NCI-H510A treated with DMSO at 0.1 percent for 48 hours (cell line): ENCODE measurements at regions not wholly inside any gene's neighbourhood (a gene's known extent, or its start where the extent isn't known, plus 50 kb on each side); places are given as distances from the start of the nearest gene placed in this dataset.
"Not testable (repeated sequence)": the region's sequence is repeated elsewhere in the genome, so short reads cannot be mapped to it uniquely, and the experiment has no call there.

Experiments used
- DNase-seq: peaks from one replicate; lab custom pipeline; 2025; lab: John Stamatoyannopoulos, UW

DNA sequence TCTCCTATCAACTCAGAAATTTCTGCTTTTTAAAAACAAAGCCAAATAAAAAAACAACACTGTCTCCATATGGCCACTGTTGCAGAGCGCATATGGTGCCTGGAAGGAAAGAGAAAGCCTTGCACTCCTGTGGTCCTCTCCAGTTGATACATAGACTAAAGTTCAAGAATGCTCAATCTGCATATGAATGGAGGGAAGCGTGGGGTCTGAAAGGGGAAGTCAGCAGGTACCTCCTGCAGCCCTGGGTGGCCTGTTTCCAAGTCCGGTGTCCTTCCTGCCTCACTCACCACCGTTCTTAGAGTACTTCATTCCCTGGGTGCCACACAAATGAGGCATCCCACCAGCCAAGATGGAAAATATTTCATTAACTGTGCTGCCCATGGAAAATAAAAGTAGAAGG, 138.3 kb upstream of the PALS2 start:
- no peak for DNase-seq

DNA sequence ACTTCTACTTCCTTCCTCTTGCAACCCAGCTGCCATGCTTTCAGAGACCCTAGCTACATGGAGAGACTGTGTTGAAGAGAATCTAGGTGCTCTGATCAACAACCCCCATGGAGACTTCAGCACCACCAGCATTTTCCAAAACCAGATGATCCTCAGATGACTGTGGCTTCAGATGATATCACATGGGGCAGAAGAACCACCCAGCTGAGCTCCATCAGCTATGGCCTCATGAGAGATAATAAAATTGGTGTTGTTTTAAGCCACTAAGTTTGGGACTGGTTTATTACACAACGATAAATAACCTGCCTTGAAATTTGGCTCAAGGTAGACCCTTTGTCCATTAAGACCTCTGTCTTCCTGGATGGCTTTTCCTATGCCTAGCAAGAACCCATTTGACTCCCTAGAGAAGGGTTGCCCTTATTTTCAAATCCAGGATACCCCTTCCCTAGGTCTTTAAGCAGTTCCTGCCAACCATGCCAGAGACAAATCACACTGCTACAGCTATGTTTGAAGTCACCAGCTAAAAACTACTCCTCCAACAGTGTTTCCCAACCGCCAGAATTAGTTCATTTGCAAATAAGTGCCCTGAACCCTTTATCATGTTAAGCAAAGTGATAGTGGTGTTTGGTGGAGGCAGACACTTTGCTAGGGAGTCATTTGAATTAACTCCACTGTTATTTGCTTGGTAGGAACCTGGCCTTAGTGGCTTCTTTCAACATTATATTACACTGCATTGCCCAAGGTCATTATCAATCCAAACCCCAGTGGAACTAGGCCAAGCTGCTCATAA, 136.9 kb upstream of the PALS2 start:
- DNase-seq = no peak

DNA sequence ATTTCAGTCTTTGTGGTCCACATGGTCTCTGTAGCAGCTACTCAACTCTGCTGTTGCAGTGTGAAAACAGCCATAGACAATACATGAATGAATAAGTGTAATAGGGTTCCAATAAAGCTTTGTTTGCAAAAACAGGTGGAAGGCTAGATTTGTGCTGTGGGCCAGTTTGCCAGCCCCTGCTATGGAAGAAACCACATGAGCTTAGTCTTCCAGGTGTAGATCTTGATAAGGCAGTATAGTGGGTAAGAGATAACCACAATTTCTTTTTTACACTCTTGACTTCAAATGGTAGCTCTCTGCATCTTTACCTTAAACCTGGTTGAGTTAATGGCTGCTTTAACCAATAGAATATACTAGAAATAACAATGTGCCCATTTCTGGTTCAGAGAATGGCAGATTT, 135.0 kb upstream of the PALS2 start:
- DNase-seq = no peak

DNA sequence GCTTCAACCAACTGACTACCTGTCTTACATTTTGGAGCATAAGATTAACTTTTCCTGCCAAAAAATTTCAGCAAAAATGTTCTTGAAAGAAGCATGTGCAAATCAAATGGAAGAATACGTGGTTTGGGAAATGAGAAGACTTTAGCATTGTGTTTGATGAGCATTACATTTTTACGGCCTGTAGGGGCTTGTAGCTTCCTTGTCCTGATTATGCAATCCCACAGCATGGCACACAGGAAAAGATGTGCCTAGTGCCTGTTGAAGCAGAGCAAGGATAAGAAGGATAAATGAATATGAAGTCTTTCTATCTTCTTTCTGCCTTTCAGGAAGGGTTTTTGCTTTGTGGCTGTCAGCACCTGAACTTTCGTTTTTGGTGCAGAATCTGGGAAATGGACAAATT, 134.1 kb upstream of the PALS2 start:
- DNase-seq = not testable (repeated sequence)

DNA sequence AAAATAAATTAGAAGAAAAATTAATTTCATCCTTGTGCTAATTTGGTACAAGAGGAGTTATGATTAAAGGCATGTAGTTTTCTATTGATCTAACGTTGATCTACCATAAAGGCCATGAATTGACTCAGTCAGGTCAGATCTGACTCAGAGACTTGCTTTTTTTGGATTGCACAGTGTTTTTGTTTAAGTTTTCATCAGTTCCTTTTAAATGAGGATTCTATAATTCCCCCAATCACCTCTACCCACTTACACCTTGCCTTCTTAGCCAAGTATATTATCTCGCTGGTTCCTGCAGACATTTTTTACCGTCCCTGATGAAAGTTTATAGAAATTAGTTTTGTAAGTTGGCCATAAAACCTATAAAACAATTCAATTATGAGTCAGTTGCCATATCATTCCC, 132.4 kb upstream of the PALS2 start:
- no peak for DNase-seq

DNA sequence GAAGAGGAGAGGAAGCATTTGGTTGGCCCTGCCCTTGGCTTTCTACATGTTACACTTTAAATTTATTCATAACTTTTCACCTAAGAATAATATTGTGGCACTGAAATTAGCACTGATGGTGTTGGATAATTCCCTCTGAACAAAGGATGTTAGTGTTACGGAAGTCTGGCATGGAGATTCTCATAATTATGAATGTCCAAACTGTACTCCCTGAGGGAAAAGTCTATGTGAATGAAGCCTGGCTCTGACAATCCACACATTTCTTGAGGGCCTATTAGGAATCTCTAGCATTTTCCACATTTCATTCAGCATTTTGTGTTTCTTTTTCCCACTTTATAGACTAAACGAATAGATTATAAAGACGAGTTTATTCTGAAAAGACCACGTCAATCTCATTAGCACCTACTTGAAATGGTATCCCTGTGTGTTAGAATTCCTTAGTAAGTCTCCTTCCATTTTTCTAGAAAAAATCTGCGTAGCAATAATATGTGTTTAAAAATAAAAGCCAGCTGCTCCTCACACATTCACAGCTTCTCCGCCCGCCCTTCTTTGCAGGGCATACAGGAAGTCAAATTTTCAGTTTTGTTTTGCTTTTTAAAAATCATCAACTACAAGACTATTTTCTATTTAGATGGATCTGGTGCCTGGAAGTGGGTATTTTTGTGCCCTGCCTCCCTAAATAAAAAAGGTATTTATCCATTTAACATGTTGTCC, 131.8 kb upstream of the PALS2 start:
- no peak for DNase-seq

DNA sequence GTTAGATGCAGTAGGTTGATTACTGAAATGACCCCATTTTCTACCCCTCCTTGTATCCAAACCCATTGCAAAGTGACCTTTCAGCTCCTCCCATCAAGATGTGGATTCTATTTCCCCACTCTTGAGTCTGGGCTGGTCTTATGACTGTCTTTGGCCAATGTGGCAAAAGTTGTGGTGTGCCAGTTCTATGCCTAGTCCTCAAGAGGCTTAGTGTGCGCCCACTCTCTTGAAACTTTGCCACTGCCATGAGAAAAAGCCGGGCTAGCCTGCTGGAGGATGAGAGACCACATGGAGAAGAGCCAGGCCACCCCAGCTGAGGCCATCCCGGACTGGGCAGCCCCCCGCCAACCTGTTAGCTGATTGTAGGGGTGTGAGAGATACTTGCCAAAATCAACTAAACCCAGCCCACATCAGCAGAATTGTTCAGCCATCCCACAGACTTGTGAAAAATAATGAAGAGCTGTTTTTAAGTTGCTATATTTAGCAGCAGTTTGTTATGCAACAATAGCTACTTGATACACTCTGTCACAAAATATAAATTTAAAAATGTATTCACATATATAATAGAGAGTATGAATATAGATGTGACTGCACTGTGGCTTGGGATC, 131.0 kb upstream of the PALS2 start:
- no peak for DNase-seq

DNA sequence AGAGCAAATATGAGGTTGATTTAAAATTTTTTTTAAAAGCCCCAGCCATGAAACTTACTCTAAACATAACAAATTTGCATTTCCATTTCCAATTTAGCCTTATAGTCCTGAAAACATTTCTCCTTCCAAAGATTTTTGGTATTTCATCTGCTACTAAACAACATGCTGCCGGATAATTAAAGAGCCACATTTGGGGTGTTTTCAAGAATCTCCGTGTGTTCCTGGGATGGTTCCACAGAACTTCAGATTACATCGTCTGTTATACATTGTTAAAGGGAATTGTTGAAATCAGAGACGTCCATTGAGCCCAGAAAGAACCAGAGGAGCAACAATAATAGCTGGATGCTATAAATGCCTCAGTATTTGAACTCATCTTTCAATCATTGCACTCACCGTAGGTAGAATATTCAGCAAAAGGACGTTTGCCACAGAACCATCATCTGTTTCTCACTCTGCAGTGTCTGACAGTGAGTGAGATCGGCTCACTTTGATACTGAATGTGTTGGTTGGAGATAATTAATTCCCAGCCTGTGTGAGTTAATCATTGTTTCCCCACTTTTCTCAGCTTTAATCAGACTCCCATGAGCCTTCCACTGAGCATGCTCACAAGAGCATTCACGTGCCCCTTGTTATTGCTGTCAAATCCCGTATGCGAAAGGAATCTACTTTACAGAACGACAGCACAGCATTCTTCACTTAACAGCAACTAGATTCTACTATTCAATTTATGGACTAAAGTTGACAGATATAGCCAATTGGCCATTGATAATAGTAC, 128.4 kb upstream of the PALS2 start:
- no peak for DNase-seq

DNA sequence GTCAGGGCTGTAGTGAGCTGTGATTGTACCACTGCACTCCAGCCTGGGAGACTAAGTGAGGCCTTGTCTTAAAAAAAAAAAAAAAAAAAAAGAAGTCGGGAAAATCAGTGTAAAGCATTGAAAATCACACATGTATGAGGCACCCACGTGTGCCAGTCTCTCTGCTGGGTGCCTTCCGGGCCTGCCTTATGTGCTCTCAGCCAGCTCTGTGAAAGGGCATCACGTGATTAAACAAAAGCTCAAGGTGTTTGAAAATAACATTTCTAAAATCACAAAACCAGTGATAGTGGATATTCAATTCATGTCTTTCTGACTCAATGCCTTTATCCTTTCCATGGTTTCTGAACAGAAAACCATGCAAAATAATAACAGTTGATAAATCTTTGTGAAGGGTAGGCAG, 125.2 kb upstream of the PALS2 start:
- no peak for DNase-seq

DNA sequence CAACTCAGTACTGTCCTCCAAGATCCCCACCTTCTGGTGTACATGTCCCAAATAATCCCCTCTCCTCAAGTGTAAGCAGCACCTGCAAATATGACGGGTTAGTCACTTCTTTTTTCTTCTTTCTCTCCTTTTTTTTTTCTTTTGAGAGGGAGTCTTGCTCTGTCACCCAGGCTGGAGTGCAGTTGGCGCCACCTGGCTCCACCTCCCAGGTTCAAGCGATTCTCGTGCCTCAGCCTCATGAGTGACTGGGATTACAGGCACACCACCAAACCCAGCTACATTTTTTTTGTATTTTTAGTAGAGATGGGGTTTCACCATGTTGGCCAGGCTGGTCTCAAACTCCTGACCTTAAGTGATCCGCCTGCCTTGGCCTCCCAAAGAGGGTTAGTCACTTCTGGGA, 123.8 kb upstream of the PALS2 start:
- DNase-seq = not testable (repeated sequence)

DNA sequence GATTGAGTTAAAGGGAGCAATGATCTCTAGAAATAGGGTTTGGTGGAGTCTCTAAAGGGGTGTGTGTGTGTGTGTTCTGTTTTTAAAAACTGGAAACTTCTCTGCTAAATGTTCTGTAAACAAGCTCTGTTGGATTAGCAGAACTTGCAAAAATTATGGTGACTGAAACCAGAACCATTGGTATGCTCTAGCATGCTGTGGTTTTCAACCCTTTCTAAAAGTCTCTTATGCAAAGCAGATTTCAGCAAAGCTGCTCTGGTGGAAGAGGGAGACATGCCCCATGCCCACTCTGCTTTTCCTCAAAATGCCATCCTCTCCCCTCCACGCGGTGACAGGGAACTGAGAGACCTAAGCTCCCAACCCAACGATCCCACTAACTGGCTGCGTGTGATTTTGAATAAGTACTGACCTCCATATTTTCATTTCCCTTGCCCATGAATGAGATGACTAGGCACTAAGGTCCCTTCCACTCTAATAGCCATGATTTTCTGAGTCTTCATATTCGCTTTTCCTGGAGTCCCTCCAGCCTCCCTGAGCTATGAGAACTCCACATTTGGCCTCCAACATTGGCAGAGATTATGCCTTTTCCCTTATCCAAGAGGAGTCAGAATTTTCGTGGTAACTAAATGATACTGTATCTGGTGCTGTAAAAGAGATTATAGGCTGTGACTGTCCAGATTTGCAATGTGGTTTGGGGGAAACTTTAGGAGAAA, 117.3 kb upstream of the PALS2 start:
- no peak for DNase-seq

DNA sequence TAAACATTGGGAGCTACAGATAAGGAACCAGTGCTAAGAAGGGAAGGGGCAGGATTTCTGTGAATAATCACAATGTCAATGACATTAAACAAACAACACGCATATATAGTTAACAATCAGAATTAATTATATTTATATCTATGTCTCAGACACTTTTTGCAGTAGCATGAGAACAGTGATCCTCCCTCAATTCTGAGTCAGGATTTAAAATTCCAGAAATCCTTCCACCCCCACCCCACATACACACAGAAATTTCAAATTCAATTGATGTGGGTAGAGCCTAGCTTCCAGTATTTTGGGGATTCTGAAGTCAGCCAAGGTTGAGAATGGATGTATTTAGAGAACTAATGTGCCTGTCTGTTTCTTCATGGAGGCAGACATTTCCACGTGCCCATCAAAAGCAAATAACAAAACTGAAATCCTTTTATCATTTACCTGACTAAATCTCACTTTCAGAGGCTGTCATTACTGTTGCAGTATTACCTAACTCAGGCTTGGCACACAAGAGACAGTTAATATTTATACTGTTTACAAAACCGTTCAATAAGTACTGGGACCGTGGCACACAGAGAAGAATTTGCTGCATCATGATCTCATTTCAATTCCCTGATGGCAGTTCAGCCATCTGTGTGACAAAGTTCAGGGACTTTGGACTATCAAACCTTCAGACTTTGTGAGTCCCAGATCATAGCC, 116.6 kb upstream of the PALS2 start:
- DNase-seq = no peak

DNA sequence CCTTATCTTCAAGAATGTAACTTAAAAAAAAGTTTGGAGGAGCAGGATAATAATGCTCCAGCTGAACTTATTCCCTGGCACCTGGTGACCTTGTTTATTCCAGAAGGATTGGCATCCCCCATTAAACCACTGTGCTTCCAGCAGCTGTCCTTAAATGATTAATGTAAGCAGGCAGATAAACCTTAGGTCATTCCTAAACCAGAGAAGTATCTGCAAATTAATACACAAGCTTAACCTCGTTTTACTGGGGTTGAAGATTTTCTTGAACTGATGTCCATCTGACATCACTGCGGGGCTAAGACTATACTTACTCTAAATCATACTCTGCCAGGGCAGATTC, 116.1 kb upstream of the PALS2 start:
- DNase-seq = no peak

DNA sequence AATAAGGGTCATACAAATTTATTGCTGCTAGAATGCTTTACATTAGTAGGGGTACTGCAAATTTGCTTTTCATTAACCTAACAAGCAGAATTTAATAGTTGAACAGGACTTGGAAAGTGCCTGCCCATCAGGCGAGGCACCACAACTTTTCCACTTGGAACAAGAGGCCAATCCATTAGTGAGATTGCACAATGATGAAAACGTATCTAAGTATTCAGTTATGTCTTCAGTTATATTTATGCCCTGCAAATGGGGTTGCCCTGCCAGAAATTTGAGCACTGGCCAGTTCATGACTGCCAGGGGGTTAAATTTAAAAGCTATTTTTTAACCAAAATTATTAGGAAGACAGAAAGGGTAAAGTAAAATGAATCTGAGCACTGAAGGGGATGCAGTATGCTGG, 111.1 kb upstream of the PALS2 start:
- DNase-seq = no peak

DNA sequence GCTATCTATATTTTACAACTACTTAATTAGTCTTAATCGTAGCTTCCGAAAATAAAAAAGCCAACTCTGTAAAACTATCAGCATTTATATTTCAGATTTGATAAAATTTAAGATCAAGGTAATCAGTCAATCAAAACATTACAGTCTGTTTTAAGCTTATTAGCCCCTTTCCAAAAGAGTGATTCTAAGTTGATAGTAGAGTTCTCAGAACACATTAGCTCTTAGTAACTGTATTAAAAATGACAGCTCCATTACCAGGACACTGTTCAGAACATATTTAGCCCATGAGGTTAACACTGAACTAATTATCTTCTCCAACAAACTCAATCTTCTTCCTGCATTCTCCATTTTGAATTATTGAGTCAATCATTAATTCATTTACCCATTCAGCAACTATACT, 110.3 kb upstream of the PALS2 start:
- DNase-seq = no peak

DNA sequence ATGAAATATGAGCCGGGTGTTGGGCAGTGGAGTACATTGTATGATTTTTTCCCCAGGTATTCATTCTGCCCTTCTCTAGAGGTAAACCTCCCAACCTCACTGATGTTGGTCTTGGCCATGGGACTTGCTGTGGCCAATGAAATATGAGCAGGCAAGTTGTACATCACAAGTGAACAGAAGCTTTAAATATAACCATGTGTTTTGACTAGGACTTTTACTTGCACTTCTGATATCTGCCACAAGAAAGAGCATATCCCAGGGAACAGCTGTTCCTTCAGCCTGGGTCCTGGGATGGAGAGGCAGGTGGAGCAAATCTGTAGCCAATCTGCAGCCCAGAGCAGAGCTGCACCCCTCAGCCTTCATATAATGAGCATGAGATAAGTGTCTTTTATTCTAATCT, 109.8 kb upstream of the PALS2 start:
- no peak for DNase-seq

DNA sequence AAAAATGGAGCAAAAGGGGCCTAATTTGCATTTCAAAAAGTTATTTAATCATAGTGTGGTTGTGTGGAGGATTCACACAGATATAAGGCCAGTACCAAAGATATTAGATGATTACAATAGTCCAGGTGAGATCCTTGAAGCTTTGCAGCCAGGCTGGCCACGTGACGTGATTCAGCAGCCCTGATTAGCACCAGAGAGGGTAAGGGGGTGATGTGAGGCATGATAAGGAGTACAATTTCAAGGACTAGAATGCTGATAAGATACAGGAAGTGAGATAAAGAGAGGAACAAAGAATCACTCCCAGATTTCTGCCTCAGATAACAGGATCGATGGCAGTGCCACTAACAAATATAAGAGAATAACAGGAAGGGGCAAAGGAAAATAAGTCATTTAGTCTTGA, 108.4 kb upstream of the PALS2 start:
- DNase-seq = no peak

DNA sequence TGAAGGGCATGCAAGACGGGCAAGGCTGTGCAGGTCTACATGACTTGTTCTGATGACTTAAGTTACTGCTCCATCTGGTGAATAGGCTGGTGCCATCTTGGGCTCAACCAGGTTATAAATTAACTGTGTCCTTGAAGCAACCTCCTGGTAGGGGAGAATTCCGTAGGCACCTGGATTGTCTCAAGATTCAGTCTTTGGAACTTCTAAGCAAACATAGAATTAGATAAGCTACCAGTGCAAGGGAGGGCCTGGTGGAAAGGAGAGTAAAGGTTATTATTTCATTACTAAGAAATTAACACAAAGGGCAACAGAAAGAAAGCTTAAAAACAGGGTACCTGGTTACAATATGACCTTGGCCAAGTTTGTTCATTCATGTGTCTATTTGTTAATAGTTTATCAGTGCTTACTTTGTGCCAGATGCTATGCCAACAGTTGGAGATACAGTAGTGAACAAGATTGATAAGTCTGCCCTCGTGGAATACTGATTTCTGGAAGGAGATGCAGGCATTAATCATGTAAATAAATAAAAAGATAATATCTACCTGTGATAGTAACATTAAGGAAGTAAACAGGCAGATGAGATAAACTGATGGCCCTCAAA, 107.0 kb upstream of the PALS2 start:
- no peak for DNase-seq

DNA sequence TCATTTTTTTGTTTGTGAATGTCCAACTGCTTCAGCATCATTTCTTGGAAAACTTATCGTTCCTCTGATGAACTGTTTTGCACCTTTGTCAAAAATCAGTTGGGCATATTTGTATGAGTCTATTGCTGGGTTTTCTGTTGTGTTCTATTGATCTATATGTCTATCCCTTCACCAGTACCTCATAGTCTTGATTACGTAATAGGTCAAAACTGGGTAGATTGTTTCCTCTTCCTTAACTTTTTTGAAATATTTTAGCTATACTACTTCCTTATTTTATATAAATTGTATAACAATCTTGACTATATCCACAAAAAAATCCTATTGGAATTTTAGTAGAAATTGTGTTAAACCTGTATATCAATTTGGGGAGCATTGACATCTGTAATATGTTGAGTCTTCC, 104.1 kb upstream of the PALS2 start:
- DNase-seq = no peak

DNA sequence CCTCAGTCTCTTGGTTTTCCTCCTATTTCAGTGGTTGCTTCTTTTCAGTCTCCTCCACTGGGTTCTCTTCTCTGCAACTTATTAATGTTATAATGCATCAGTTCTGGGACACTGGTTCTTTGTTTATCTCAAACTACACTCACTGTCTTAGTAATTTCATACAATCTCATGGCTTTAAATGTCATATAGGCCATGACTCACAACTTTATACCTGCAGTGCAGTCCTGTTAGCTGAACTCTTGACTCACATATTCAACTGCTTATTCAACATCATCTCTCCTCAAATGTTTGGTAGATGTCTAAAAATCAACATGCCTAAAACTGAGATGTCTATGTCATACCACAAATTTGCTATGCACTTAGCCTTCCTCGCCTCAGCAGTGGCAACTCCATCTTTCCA, 101.2 kb upstream of the PALS2 start:
- no peak for DNase-seq
